Loucy (cell line): ENCODE measurements at regions not wholly inside any gene's neighbourhood (a gene's known extent, or its start where the extent isn't known, plus 50 kb on each side); places are given as distances from the start of the nearest gene placed in this dataset.

Source experiments
- H2AFZ ChIP-seq: fragments of 200-600 bp; sonication (generic); 2 replicates; pipeline ENCODE4 v1.6.0; 2016; ENCODE audit warnings: antibody characterized with exemption, mild to moderate bottlenecking, low read length, moderate library complexity
- H3F3A ChIP-seq: fragments of 200-600 bp; 2 replicates; pipeline ENCODE4 v1.6.0; 2016; ENCODE audit warnings: antibody characterized with exemption, low read depth, mild to moderate bottlenecking
- H3K27me3 ChIP-seq: fragments of 200-600 bp; sonication (generic); 2 replicates; pipeline ENCODE4 v1.6.1; 2014; ENCODE audit warnings: low read length, mild to moderate bottlenecking; ENCODE audit not compliant: insufficient read depth, poor library complexity, severe bottlenecking
- H3K36me3 ChIP-seq: fragments of 200-600 bp; sonication (generic); 2 replicates; pipeline ENCODE4 v1.6.1; 2016; ENCODE audit warnings: low read length; ENCODE audit not compliant: insufficient read depth
- H3K4me1 ChIP-seq: fragments of 200-600 bp; sonication (generic); 2 replicates; pipeline ENCODE4 v1.5.1; 2014; ENCODE audit warnings: low read length, mild to moderate bottlenecking; ENCODE audit not compliant: insufficient read depth, poor library complexity, severe bottlenecking
- H3K4me2 ChIP-seq: fragments of 200-600 bp; sonication (generic); 2 replicates; pipeline ENCODE4 v1.6.0; 2014; ENCODE audit warnings: antibody characterized with exemption, low read length, low read depth, mild to moderate bottlenecking; ENCODE audit not compliant: poor library complexity, severe bottlenecking
- H3K4me3 ChIP-seq: fragments of 200-600 bp; sonication (generic); 2 replicates; pipeline ENCODE4 v1.5.1; 2014; ENCODE audit warnings: low read length, mild to moderate bottlenecking, mixed read lengths; ENCODE audit not compliant: poor library complexity, severe bottlenecking
- H3K79me2 ChIP-seq: fragments of 200-600 bp; sonication (generic); 2 replicates; pipeline ENCODE4 v1.6.1; 2014; ENCODE audit warnings: low read length; ENCODE audit not compliant: insufficient read depth
- H3K9ac ChIP-seq: fragments of 200-600 bp; sonication (generic); 2 replicates; pipeline ENCODE4 v1.6.0; 2014; ENCODE audit warnings: mild to moderate bottlenecking, low read depth, low read length, moderate library complexity; ENCODE audit not compliant: poor library complexity, severe bottlenecking
- H3K9me2 ChIP-seq: fragments of 200-600 bp; sonication (generic); replicated peaks from 2 replicates; pipeline ENCODE4 v1.6.1; 2016; ENCODE audit warnings: low read depth, low read length, mixed read lengths
- H3K9me3 ChIP-seq: fragments of 200-600 bp; sonication (generic); 2 replicates; pipeline ENCODE4 v1.6.1; 2014; ENCODE audit warnings: mild to moderate bottlenecking, antibody characterized with exemption, low read length, low read depth; ENCODE audit not compliant: insufficient read depth
- H4K20me1 ChIP-seq: fragments of 200-600 bp; sonication (generic); 2 replicates; pipeline ENCODE4 v1.6.0; 2014; ENCODE audit warnings: antibody characterized with exemption, low read length, mild to moderate bottlenecking; ENCODE audit not compliant: insufficient read depth, poor library complexity, severe bottlenecking
- CTCF ChIP-seq: fragments of 200-600 bp; sonication (generic); conservative IDR thresholded peaks from 2 replicates; pipeline ENCODE4 v1.5.1; 2014; ENCODE audit warnings: mild to moderate bottlenecking, antibody characterized with exemption, low read length
- EZH2phosphoT487 ChIP-seq: fragments of 200-600 bp; IDR thresholded peaks from 2 replicates; pipeline ENCODE4 v1.6.1; 2018; ENCODE audit warnings: antibody characterized with exemption, mild to moderate bottlenecking, moderate library complexity, borderline replicate concordance

GRCh38 chr4:43339435-43339834 is 446.9 kb downstream of the GRXCR1 start:
- Histone ChIP-seq H3K4me1 (no peaks in the 10 kb centered on the region), H3K9ac (no peak overlapping the region), H3F3A (no peaks in the 10 kb centered on the region), H3K9me2 (no peaks in the 10 kb centered on the region), H3K79me2 (no peaks in the 10 kb centered on the region), H4K20me1 (no peaks in the 10 kb centered on the region), H3K4me3 (no peak overlapping the region), H3K9me3 (no peaks in the 10 kb centered on the region), H3K27me3 (no peaks in the 10 kb centered on the region), H3K4me2 (no peak overlapping the region), H3K36me3 (no peaks in the 10 kb centered on the region), H2AFZ (no peak overlapping the region)
- TF ChIP-seq EZH2phosphoT487 (no peak), CTCF (no peak)

- Histone ChIP-seq H3K9me3 (no peaks in the 10 kb centered on the region), H2AFZ (no peak overlapping the region), H3K4me2 (no peak overlapping the region), H3K9ac (no peak overlapping the region), H3K36me3 (no peaks in the 10 kb centered on the region), H3K27me3 (no peaks in the 10 kb centered on the region), H3K4me1 (no peaks in the 10 kb centered on the region), H3K9me2 (no peaks in the 10 kb centered on the region), H3K79me2 (no peaks in the 10 kb centered on the region), H3K4me3 (no peak overlapping the region), H3F3A (no peaks in the 10 kb centered on the region), H4K20me1 (no peaks in the 10 kb centered on the region)
- TF ChIP-seq EZH2phosphoT487: no peak
- no peak for TF ChIP-seq CTCF
These were observed 449.2 kb downstream of the GRXCR1 start for GRCh38 chr4:43341741-43342140.

GRCh38 chr4:43343298-43343697 is 450.8 kb downstream of the GRXCR1 start:
- no peaks in the 10 kb centered on the region for H3K9me2 ChIP-seq
- H2AFZ ChIP-seq: no peak overlapping the region
- no peaks in the 10 kb centered on the region for H3K4me1 ChIP-seq
- TF ChIP-seq EZH2phosphoT487 (no peak), CTCF (no peak)
- H4K20me1 ChIP-seq: no peaks in the 10 kb centered on the region
- no peak overlapping the region for H3K4me2 ChIP-seq
- no peak overlapping the region for H3K9ac ChIP-seq
- H3K9me3 ChIP-seq: no peaks in the 10 kb centered on the region
- H3K4me3 ChIP-seq: no peak overlapping the region
- H3K79me2 ChIP-seq: no peaks in the 10 kb centered on the region
- no peaks in the 10 kb centered on the region for H3K36me3 ChIP-seq
- H3K27me3 ChIP-seq: no peaks in the 10 kb centered on the region
- no peaks in the 10 kb centered on the region for H3F3A ChIP-seq
